GM08714 (cell line): ENCODE measurements at regions not wholly inside any gene's neighbourhood (a gene's known extent, or its start where the extent isn't known, plus 50 kb on each side); places are given as distances from the start of the nearest gene placed in this dataset.

Experiments used
- H3K4me3 ChIP-seq: fragments of 200-500 bp; sonication (Bioruptor generic); 2 replicates; pipeline ENCODE4 v1.5.1; 2014; ENCODE audit warnings: mild to moderate bottlenecking, low read length, inconsistent platforms
- ZNF274 ChIP-seq: IDR thresholded peaks from 2 replicates; pipeline ENCODE4 v1.6.1; 2012; ENCODE audit warnings: mild to moderate bottlenecking, low read depth, low read length

GRCh38 chr6:44036196-44036595 lies 91.1 kb downstream of the MRPL14 start:
- TF ChIP-seq ZNF274 = no peak
- no peak overlapping the region for H3K4me3 ChIP-seq

GRCh38 chr6:44035621-44036020 lies 91.6 kb downstream of the MRPL14 start:
- H3K4me3 ChIP-seq = no peak overlapping the region
- TF ChIP-seq ZNF274 = no peak

- H3K4me3 ChIP-seq = no peak overlapping the region
- no peak for TF ChIP-seq ZNF274
These were observed 92.3 kb downstream of the MRPL14 start for GRCh38 chr6:44034931-44035345.

GRCh38 chr6:44034391-44034861 lies 92.8 kb downstream of the MRPL14 start:
- no peak for TF ChIP-seq ZNF274
- no peak overlapping the region for H3K4me3 ChIP-seq

GRCh38 chr6:44030812-44031454 lies 96.3 kb downstream of the MRPL14 start:
- no peak for TF ChIP-seq ZNF274
- no peak overlapping the region for H3K4me3 ChIP-seq

- no peak overlapping the region for H3K4me3 ChIP-seq
- TF ChIP-seq ZNF274 = no peak
These were observed 97.6 kb downstream of the MRPL14 start for GRCh38 chr6:44029444-44030185.

- H3K4me3 ChIP-seq = no peak overlapping the region
- no peak for TF ChIP-seq ZNF274
These were observed 98.4 kb downstream of the MRPL14 start for GRCh38 chr6:44028789-44029310.

- H3K4me3 ChIP-seq = no peak overlapping the region
- no peak for TF ChIP-seq ZNF274
These were observed 102.0 kb downstream of the MRPL14 start for GRCh38 chr6:44025226-44025625.

- no peak overlapping the region for H3K4me3 ChIP-seq
- no peak for TF ChIP-seq ZNF274
These were observed 102.6 kb downstream of the MRPL14 start for GRCh38 chr6:44024574-44025219.

GRCh38 chr6:44023586-44024454 lies 103.4 kb downstream of the MRPL14 start:
- TF ChIP-seq ZNF274 = no peak
- no peak overlapping the region for H3K4me3 ChIP-seq

GRCh38 chr6:44022671-44023352 lies 104.4 kb downstream of the MRPL14 start:
- TF ChIP-seq ZNF274 = no peak
- H3K4me3 ChIP-seq = no peak overlapping the region

GRCh38 chr6:44022296-44022661 lies 105.0 kb downstream of the MRPL14 start:
- TF ChIP-seq ZNF274 = no peak
- H3K4me3 ChIP-seq = no peak overlapping the region

GRCh38 chr6:44021589-44022295 lies 105.5 kb downstream of the MRPL14 start:
- H3K4me3 ChIP-seq = no peak overlapping the region
- TF ChIP-seq ZNF274 = no peak
